Activated CD8-positive, alpha-beta T cell treated with anti-CD3 and anti-CD28 coated beads for 36 hours (primary cell): ENCODE measurements at regions not wholly inside any gene's neighbourhood (a gene's known extent, or its start where the extent isn't known, plus 50 kb on each side); places are given as distances from the start of the nearest gene placed in this dataset.

ENCODE experiments used
- ATAC-seq: fragments of 200-7000 bp; cut with Tn5 transposase; one replicate; pipeline ENCODE4 v1.10.0; 2021; ENCODE audit warnings: mild to moderate bottlenecking, moderate library complexity
- CTCF ChIA-PET: fragments of 350-600 bp; sonication (Branson Sonifier 250); formaldehyde crosslinking; loops from one replicate; lab custom pipeline; 2021; ENCODE audit warnings: antibody characterized with exemption; lab: Charles Lee
- POLR2A ChIA-PET: fragments of 350-600 bp; sonication (Branson Sonifier 250); formaldehyde crosslinking; loops from one replicate; lab custom pipeline; 2021; ENCODE audit warnings: antibody characterized with exemption; lab: Charles Lee
- DNase-seq: peaks from one replicate; pipeline ENCODE4 v3.0.0-alpha.2; 2020
- H3K27ac Mint-ChIP-seq: one replicate; pipeline ENCODE4 v1.8.0; 2021; ENCODE audit warnings: mild to moderate bottlenecking, mixed read lengths
- H3K27me3 Mint-ChIP-seq: one replicate; pipeline ENCODE4 v1.8.0; 2021; ENCODE audit warnings: mixed read lengths
- H3K36me3 Mint-ChIP-seq: one replicate; pipeline ENCODE4 v1.8.0; 2021; ENCODE audit warnings: low read depth, mixed read lengths
- H3K4me1 Mint-ChIP-seq: one replicate; pipeline ENCODE4 v1.8.0; 2021; ENCODE audit warnings: low read depth, mixed read lengths
- H3K4me3 Mint-ChIP-seq: one replicate; pipeline ENCODE4 v1.8.0; 2021; ENCODE audit warnings: mild to moderate bottlenecking, moderate library complexity, mixed read lengths
- H3K9me3 Mint-ChIP-seq: one replicate; pipeline ENCODE4 v1.8.0; 2021; ENCODE audit warnings: mixed read lengths
- CTCF ChIP-seq: fragments of 200-600 bp; IDR thresholded peaks from one replicate; pipeline ENCODE4 v1.8.0; 2022; ENCODE audit warnings: antibody characterized with exemption, mild to moderate bottlenecking
- intact Hi-C: fragments of 100-400 bp; cut with micrococcal nuclease; formaldehyde crosslinking; loops from one replicate; pipeline ENCODE4 v1.10.0; 2022

- H3K4me1 Mint-ChIP-seq: no peaks in the 10 kb centered on the region
- ATAC-seq (no peak), DNase-seq (no peak)
- H3K4me3 Mint-ChIP-seq: no peak overlapping the region
- H3K36me3 Mint-ChIP-seq: no peaks in the 10 kb centered on the region
- intact Hi-C loops: no loop called here
- TF ChIP-seq CTCF: no peak
- H3K27ac Mint-ChIP-seq: no peak overlapping the region
- no peaks in the 10 kb centered on the region for H3K27me3 Mint-ChIP-seq
- no peaks in the 10 kb centered on the region for H3K9me3 Mint-ChIP-seq
- ChIA-PET POLR2A (no interaction called here), CTCF (no interaction called here)
Observed at GRCh38 chr9:78807286-78807685, 510.4 kb downstream of the PSAT1 start.

DNA sequence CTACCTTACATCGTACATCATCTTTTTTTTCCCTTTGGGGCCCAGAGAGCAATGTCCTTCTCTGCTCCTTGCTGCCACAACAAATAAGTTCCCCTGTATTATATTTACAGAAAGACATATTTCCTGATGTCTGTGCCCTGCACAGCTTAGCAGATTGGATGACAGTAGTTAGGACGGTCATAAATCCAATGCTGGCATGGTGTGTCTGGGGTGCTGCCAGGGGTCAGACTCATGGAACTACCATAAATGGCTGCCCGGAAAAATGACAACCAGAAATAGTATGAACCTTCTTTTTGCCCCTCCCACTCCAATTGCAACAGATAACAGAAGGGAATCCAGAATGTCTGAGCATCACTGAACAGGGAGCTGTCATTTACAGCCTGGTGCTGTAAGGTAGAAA lies 511.1 kb downstream of the PSAT1 start:
- Mint-ChIP-seq H3K27ac (no peak overlapping the region), H3K27me3 (no peaks in the 10 kb centered on the region), H3K9me3 (no peaks in the 10 kb centered on the region), H3K4me3 (no peak overlapping the region), H3K36me3 (no peaks in the 10 kb centered on the region), H3K4me1 (no peaks in the 10 kb centered on the region)
- DNase-seq (no peak), ATAC-seq (no peak)
- ChIA-PET POLR2A (interaction anchor here (0.7 kb wide), 1 partner anchor 9 kb away, joined by 3 read pairs; no protein-coding TSS in a partner anchor), CTCF (no interaction called here)
- intact Hi-C loops: no loop called here
- TF ChIP-seq CTCF: no peak

GRCh38 chr9:78811622-78812276 lies 514.8 kb downstream of the PSAT1 start:
- no peaks in the 10 kb centered on the region for H3K9me3 Mint-ChIP-seq
- intact Hi-C loops: no loop called here

DNA sequence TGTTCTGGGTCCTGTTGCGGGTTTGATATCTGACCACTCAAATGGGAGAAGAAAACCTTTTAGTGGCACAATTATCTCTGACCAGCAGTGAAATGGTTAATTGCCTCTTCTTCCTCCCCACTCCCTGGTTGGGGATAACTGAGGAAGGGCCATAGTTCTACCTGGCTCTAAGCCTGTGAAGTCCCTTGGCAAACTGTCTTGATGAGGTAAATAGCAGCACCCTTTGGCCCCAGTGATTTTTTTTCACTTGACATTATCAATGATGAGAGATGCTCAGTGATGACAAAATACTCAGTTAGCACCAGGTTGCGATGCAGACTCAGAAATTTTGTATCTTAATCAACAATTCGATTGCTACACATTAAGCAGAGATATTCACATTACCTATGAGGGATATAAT lies 515.7 kb downstream of the PSAT1 start:
- Mint-ChIP-seq H3K4me1 (no peaks in the 10 kb centered on the region), H3K27ac (no peak overlapping the region), H3K36me3 (no peaks in the 10 kb centered on the region), H3K9me3 (no peaks in the 10 kb centered on the region), H3K4me3 (no peak overlapping the region), H3K27me3 (no peaks in the 10 kb centered on the region)
- TF ChIP-seq CTCF: no peak
- no peak for ATAC-seq
- CTCF ChIA-PET: no interaction called here
- no peak for DNase-seq
- intact Hi-C loops: no loop called here
- POLR2A ChIA-PET: no interaction called here

More at GRCh38 chr9:78811622-78812276, 514.8 kb downstream of the PSAT1 start:
- Mint-ChIP-seq H3K4me1 (no peaks in the 10 kb centered on the region), H3K27me3 (no peaks in the 10 kb centered on the region), H3K36me3 (no peaks in the 10 kb centered on the region), H3K4me3 (no peak overlapping the region), H3K27ac (no peak overlapping the region)
- ATAC-seq: no peak
- POLR2A ChIA-PET: no interaction called here
- CTCF ChIA-PET: no interaction called here
- TF ChIP-seq CTCF: no peak
- DNase-seq: no peak

- CTCF ChIA-PET: no interaction called here
- Mint-ChIP-seq H3K9me3 (no peaks in the 10 kb centered on the region), H3K27ac (no peak overlapping the region), H3K36me3 (no peaks in the 10 kb centered on the region), H3K4me3 (no peak overlapping the region), H3K27me3 (no peaks in the 10 kb centered on the region), H3K4me1 (no peaks in the 10 kb centered on the region)
- ATAC-seq: no peak
- intact Hi-C loops: no loop called here
- DNase-seq: no peak
- POLR2A ChIA-PET: no interaction called here
- TF ChIP-seq CTCF: no peak
Observed at GRCh38 chr9:78813602-78814180, 516.8 kb downstream of the PSAT1 start.
